NCI-H1105 treated with DMSO at 0.1 percent for 48 hours (cell line): ENCODE measurements at regions not wholly inside any gene's neighbourhood (a gene's known extent, or its start where the extent isn't known, plus 50 kb on each side); places are given as distances from the start of the nearest gene placed in this dataset.

Experiments used
- DNase-seq: peaks from one replicate; lab custom pipeline; 2025; lab: John Stamatoyannopoulos, UW

DNA sequence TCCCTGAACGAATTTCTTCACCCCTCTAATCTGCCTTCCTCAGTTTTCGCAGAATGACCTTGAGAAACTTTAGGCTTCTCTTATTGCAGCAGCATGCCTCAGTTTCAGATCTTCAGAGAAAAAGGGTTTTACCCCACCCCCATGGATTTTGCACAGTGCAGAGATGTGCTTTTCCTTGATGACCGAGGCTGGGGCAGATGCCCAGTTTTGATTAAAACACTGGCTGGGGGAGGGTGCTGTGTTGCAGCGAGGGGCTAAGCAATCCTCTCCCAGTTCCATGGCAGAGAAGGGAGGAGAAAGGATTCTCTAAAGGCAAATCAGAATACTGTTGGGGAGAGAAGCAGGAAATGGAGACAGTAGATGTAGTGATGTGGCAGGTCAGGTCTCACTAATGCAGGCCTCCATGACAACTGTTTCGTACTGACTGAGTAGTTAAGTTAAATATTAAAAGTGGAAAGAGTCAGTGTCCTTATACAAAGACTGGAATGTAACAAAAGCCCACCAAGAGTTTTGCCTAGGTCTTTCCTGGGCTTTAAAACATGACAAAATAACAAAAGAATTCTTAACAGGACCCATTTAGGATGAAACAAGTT is 50.8 kb upstream of the PDZD8 start:
- no peak for DNase-seq

- DNase-seq, result no peak
Observed at GRCh38 chr10:117424883-117425649, 49.8 kb upstream of the PDZD8 start.
